ENCODE measurements at regions not wholly inside any gene's neighbourhood (a gene's known extent, or its start where the extent isn't known, plus 50 kb on each side); places are given as distances from the start of the nearest gene placed in this dataset.

GRCh38 chr19:28154077-28154476 is 1058.9 kb downstream of the UQCRFS1 start:
- TF ChIP-seq CTCF (IDR thresholded peaks at IDR 0.05 in 4 of 5, conservative IDR thresholded peaks at IDR 0.05 in 1 of 5): no peak
- TF ChIP-seq POLR2A (IDR thresholded peaks at IDR 0.05): no peak
- intact Hi-C loops (cut with DNase I; ENCODE audit: low total_unique reads) (no loop called here), in situ Hi-C loops (cut with MboI; ENCODE audit: low sequenced_read_pairs in 4 of 4) (no loop called here)
- Histone ChIP-seq H3K4me3 (no peak overlapping the region), H3K4me1 (no peaks in the 10 kb centered on the region), H3K36me3 (no peaks in the 10 kb centered on the region), H3K27me3 (no peaks in the 10 kb centered on the region), H3K27ac (no peak overlapping the region), H3K9me3 (no peaks in the 10 kb centered on the region)
- DNase-seq (no peak), ATAC-seq (no peak)

- intact Hi-C loops (cut with DNase I; ENCODE audit: low total_unique reads) (no loop called here), in situ Hi-C loops (cut with MboI; ENCODE audit: low sequenced_read_pairs in 4 of 4) (no loop called here)
- Histone ChIP-seq H3K4me1 (no peaks in the 10 kb centered on the region), H3K27me3 (no peaks in the 10 kb centered on the region), H3K36me3 (no peaks in the 10 kb centered on the region), H3K27ac (no peak overlapping the region), H3K4me3 (no peak overlapping the region), H3K9me3 (no peaks in the 10 kb centered on the region)
- TF ChIP-seq POLR2A (IDR thresholded peaks at IDR 0.05) (no peak), CTCF (IDR thresholded peaks at IDR 0.05 in 4 of 5, conservative IDR thresholded peaks at IDR 0.05 in 1 of 5) (no peak)
- no peak for DNase-seq
- no peak for ATAC-seq
Measured at GRCh38 chr19:28153123-28153522, 1059.8 kb downstream of the UQCRFS1 start.

- no peaks in the 10 kb centered on the region for H3K4me1 ChIP-seq
- H3K9me3 ChIP-seq: no peaks in the 10 kb centered on the region
- intact Hi-C loops (cut with DNase I; ENCODE audit: low total_unique reads): no loop called here
- in situ Hi-C loops (cut with MboI; ENCODE audit: low sequenced_read_pairs in 4 of 4): no loop called here
- H3K36me3 ChIP-seq: no peaks in the 10 kb centered on the region
- no peaks in the 10 kb centered on the region for H3K27me3 ChIP-seq
- H3K27ac ChIP-seq: no peak overlapping the region
- ATAC-seq (no peak), DNase-seq (no peak)
- TF ChIP-seq POLR2A (IDR thresholded peaks at IDR 0.05) (no peak), CTCF (IDR thresholded peaks at IDR 0.05 in 4 of 5, conservative IDR thresholded peaks at IDR 0.05 in 1 of 5) (no peak)
- H3K4me3 ChIP-seq: no peak overlapping the region
Measured at GRCh38 chr19:28152195-28152594, 1060.8 kb downstream of the UQCRFS1 start.

GRCh38 chr19:28150129-28150528 is 1062.8 kb downstream of the UQCRFS1 start:
- ATAC-seq (no peak), DNase-seq (no peak)
- no peaks in the 10 kb centered on the region for H3K9me3 ChIP-seq
- no peaks in the 10 kb centered on the region for H3K36me3 ChIP-seq
- H3K27ac ChIP-seq: no peak overlapping the region
- TF ChIP-seq POLR2A (IDR thresholded peaks at IDR 0.05) (no peak), CTCF (IDR thresholded peaks at IDR 0.05 in 4 of 5, conservative IDR thresholded peaks at IDR 0.05 in 1 of 5) (no peak)
- intact Hi-C loops (cut with DNase I; ENCODE audit: low total_unique reads): no loop called here
- H3K4me1 ChIP-seq: no peaks in the 10 kb centered on the region
- H3K4me3 ChIP-seq: no peak overlapping the region
- H3K27me3 ChIP-seq: no peaks in the 10 kb centered on the region
- in situ Hi-C loops (cut with MboI; ENCODE audit: low sequenced_read_pairs in 4 of 4): no loop called here

GRCh38 chr19:28148554-28148953 is 1064.4 kb downstream of the UQCRFS1 start:
- Histone ChIP-seq H3K27me3 (no peaks in the 10 kb centered on the region), H3K36me3 (no peaks in the 10 kb centered on the region), H3K9me3 (no peaks in the 10 kb centered on the region), H3K27ac (no peak overlapping the region), H3K4me1 (no peaks in the 10 kb centered on the region), H3K4me3 (no peak overlapping the region)
- ATAC-seq (no peak), DNase-seq (no peak)
- TF ChIP-seq POLR2A (IDR thresholded peaks at IDR 0.05) (no peak), CTCF (IDR thresholded peaks at IDR 0.05 in 4 of 5, conservative IDR thresholded peaks at IDR 0.05 in 1 of 5) (no peak)
- intact Hi-C loops (cut with DNase I; ENCODE audit: low total_unique reads): no loop called here
- in situ Hi-C loops (cut with MboI; ENCODE audit: low sequenced_read_pairs in 4 of 4): no loop called here

Measured in gastrocnemius medialis (tissue), 4 donors.